DOHH2 (cell line): ENCODE measurements at regions not wholly inside any gene's neighbourhood (a gene's known extent, or its start where the extent isn't known, plus 50 kb on each side); places are given as distances from the start of the nearest gene placed in this dataset.

ENCODE experiments used
- H3F3A ChIP-seq: fragments of 200-600 bp; sonication (generic), shearing (Covaris generic); 2 replicates; pipeline ENCODE4 v1.6.0; 2016; ENCODE audit warnings: antibody characterized with exemption, mild to moderate bottlenecking; ENCODE audit not compliant: control insufficient read depth, insufficient read depth
- H3K27ac ChIP-seq: fragments of 200-600 bp; sonication (generic); 2 replicates; pipeline ENCODE4 v1.5.1; 2014; ENCODE audit warnings: low read depth, mild to moderate bottlenecking, low read length, moderate library complexity
- H3K27me3 ChIP-seq: fragments of 200-600 bp; sonication (generic); 2 replicates; pipeline ENCODE4 v1.6.1; 2014; ENCODE audit warnings: mild to moderate bottlenecking, low read length, mixed read lengths; ENCODE audit not compliant: control insufficient read depth
- H3K36me3 ChIP-seq: fragments of 200-600 bp; sonication (generic); 2 replicates; pipeline ENCODE4 v1.6.1; 2014; ENCODE audit warnings: mild to moderate bottlenecking, low read length, moderate library complexity, mixed read lengths; ENCODE audit not compliant: control insufficient read depth
- H3K4me1 ChIP-seq: fragments of 200-600 bp; sonication (generic); 2 replicates; pipeline ENCODE4 v1.6.1; 2014; ENCODE audit warnings: mild to moderate bottlenecking, low read length, mixed read lengths; ENCODE audit not compliant: control insufficient read depth
- H3K4me2 ChIP-seq: fragments of 200-600 bp; sonication (generic); 2 replicates; pipeline ENCODE4 v1.6.0; 2014; ENCODE audit warnings: mild to moderate bottlenecking, low read length, moderate library complexity
- H3K4me3 ChIP-seq: fragments of 200-600 bp; sonication (generic); 2 replicates; pipeline ENCODE4 v1.5.1; 2014; ENCODE audit warnings: mild to moderate bottlenecking, low read length, mixed read lengths
- H3K79me2 ChIP-seq: fragments of 200-600 bp; sonication (generic); 2 replicates; pipeline ENCODE4 v1.6.1; 2014; ENCODE audit warnings: mild to moderate bottlenecking, low read length, mixed read lengths; ENCODE audit not compliant: control insufficient read depth
- H3K9me2 ChIP-seq: fragments of 200-600 bp; sonication (generic); replicated peaks from 2 replicates; pipeline ENCODE4 v1.6.1; 2014; ENCODE audit warnings: mild to moderate bottlenecking, low read length, mixed read lengths; ENCODE audit not compliant: control insufficient read depth
- H3K9me3 ChIP-seq: fragments of 200-600 bp; sonication (generic); 2 replicates; pipeline ENCODE4 v1.6.1; 2014; ENCODE audit warnings: antibody characterized with exemption, low read length, mixed read lengths; ENCODE audit not compliant: control insufficient read depth, insufficient read depth
- H4K20me1 ChIP-seq: fragments of 200-600 bp; sonication (generic); 2 replicates; pipeline ENCODE4 v1.6.0; 2014; ENCODE audit warnings: low read depth, mild to moderate bottlenecking, antibody characterized with exemption, low read length, moderate library complexity; ENCODE audit not compliant: control insufficient read depth, insufficient read depth
- CTCF ChIP-seq: fragments of 200-600 bp; sonication (generic); IDR thresholded peaks from one replicate; pipeline ENCODE4 v1.5.1; 2014; ENCODE audit warnings: antibody characterized with exemption, mild to moderate bottlenecking, low read depth, low read length; ENCODE audit not compliant: poor library complexity, severe bottlenecking
- EZH2phosphoT487 ChIP-seq: fragments of 200-600 bp; sonication (generic); IDR thresholded peaks from 2 replicates; pipeline ENCODE4 v1.6.1; 2017; ENCODE audit warnings: borderline replicate concordance, mild to moderate bottlenecking, antibody characterized with exemption, low read length, moderate library complexity, mixed read lengths

- H3K27ac ChIP-seq: no peak overlapping the region
- H3K4me2 ChIP-seq: no peak overlapping the region
- H3K36me3 ChIP-seq: no peaks in the 10 kb centered on the region
- no peaks in the 10 kb centered on the region for H3K9me2 ChIP-seq
- no peaks in the 10 kb centered on the region for H3F3A ChIP-seq
- no peaks in the 10 kb centered on the region for H3K9me3 ChIP-seq
- no peak for TF ChIP-seq EZH2phosphoT487
- TF ChIP-seq CTCF: no peak
- no peaks in the 10 kb centered on the region for H4K20me1 ChIP-seq
- H3K27me3 ChIP-seq: no peaks in the 10 kb centered on the region
- no peaks in the 10 kb centered on the region for H3K4me1 ChIP-seq
- no peak overlapping the region for H3K4me3 ChIP-seq
- H3K79me2 ChIP-seq: no peaks in the 10 kb centered on the region
These were observed 291.5 kb upstream of the GULP1 start for GRCh38 chr2:188000189-188000588.

GRCh38 chr2:188003800-188004199 lies 287.9 kb upstream of the GULP1 start:
- no peak for TF ChIP-seq EZH2phosphoT487
- TF ChIP-seq CTCF: no peak

GRCh38 chr2:188013767-188014166 lies 277.9 kb upstream of the GULP1 start:
- Histone ChIP-seq H3K79me2 (no peaks in the 10 kb centered on the region), H3K27me3 (no peaks in the 10 kb centered on the region), H3K36me3 (no peaks in the 10 kb centered on the region), H3F3A (no peaks in the 10 kb centered on the region), H3K9me2 (no peaks in the 10 kb centered on the region), H3K4me1 (no peaks in the 10 kb centered on the region), H4K20me1 (no peaks in the 10 kb centered on the region), H3K4me3 (no peak overlapping the region), H3K9me3 (no peaks in the 10 kb centered on the region), H3K27ac (no peak overlapping the region), H3K4me2 (no peak overlapping the region)
- TF ChIP-seq EZH2phosphoT487 (no peak), CTCF (no peak)

More at GRCh38 chr2:188003800-188004199, 287.9 kb upstream of the GULP1 start:
- H3K4me1 ChIP-seq: no peaks in the 10 kb centered on the region
- H3K4me2 ChIP-seq: no peak overlapping the region
- H3K9me2 ChIP-seq: no peaks in the 10 kb centered on the region
- no peaks in the 10 kb centered on the region for H3F3A ChIP-seq
- no peaks in the 10 kb centered on the region for H3K79me2 ChIP-seq
- H3K36me3 ChIP-seq: no peaks in the 10 kb centered on the region
- no peaks in the 10 kb centered on the region for H4K20me1 ChIP-seq
- no peaks in the 10 kb centered on the region for H3K27me3 ChIP-seq
- no peaks in the 10 kb centered on the region for H3K9me3 ChIP-seq
- H3K27ac ChIP-seq: no peak overlapping the region
- H3K4me3 ChIP-seq: no peak overlapping the region

- no peak overlapping the region for H3K4me3 ChIP-seq
- H3K4me1 ChIP-seq: no peaks in the 10 kb centered on the region
- no peaks in the 10 kb centered on the region for H3K79me2 ChIP-seq
- no peaks in the 10 kb centered on the region for H3K27me3 ChIP-seq
- H4K20me1 ChIP-seq: no peaks in the 10 kb centered on the region
- no peak for TF ChIP-seq EZH2phosphoT487
- no peak for TF ChIP-seq CTCF
- H3K9me2 ChIP-seq: no peaks in the 10 kb centered on the region
- H3K27ac ChIP-seq: no peak overlapping the region
- no peaks in the 10 kb centered on the region for H3F3A ChIP-seq
- peaks cover 6% of the 10 kb centered on the region; the same call in 1 of the 2 replicates for H3K9me3 ChIP-seq
- no peaks in the 10 kb centered on the region for H3K36me3 ChIP-seq
- H3K4me2 ChIP-seq: no peak overlapping the region
These were observed 274.8 kb upstream of the GULP1 start for GRCh38 chr2:188016917-188017316.
